IgD-negative memory B cell (primary cell): ENCODE measurements at regions not wholly inside any gene's neighbourhood (a gene's known extent, or its start where the extent isn't known, plus 50 kb on each side); places are given as distances from the start of the nearest gene placed in this dataset.

ENCODE experiments used
- H3K27ac Mint-ChIP-seq, 3 donors: one replicate each; pipeline ENCODE4 v1.8.0; 2020 to 2022; ENCODE audit warnings: mild to moderate bottlenecking in 3 of 3, mixed read lengths in 3 of 3, moderate library complexity in 1 of 3
- H3K27me3 Mint-ChIP-seq: one replicate; pipeline ENCODE4 v1.8.0; 2021; ENCODE audit warnings: mixed read lengths
- H3K36me3 Mint-ChIP-seq: one replicate; pipeline ENCODE4 v1.8.0; 2020; ENCODE audit warnings: mild to moderate bottlenecking, mixed read lengths
- H3K4me1 Mint-ChIP-seq, 3 donors: one replicate each; pipeline ENCODE4 v1.8.0; 2020 to 2022; ENCODE audit warnings: mixed read lengths in 3 of 3, mild to moderate bottlenecking in 1 of 3
- H3K4me3 Mint-ChIP-seq, 4 donors: one replicate each; pipeline ENCODE4 v1.8.0; 2020 to 2022; ENCODE audit warnings: mild to moderate bottlenecking in 4 of 4, mixed read lengths in 4 of 4, moderate library complexity in 3 of 4
- H3K9me3 Mint-ChIP-seq, 3 donors: one replicate each; pipeline ENCODE4 v1.8.0; 2020 to 2021; ENCODE audit warnings: mixed read lengths in 3 of 3, mild to moderate bottlenecking in 1 of 3

- Mint-ChIP-seq H3K4me1 (no peaks in the 10 kb centered on the region), H3K27ac (no peak overlapping the region), H3K9me3 (no peaks in the 10 kb centered on the region), H3K27me3 (peaks cover 2% of the 10 kb centered on the region), H3K36me3 (no peaks in the 10 kb centered on the region), H3K4me3 (no peak overlapping the region)
These were observed 106.1 kb upstream of the PAK3 start for GRCh38 chrX:110989869-110990268.

GRCh38 chrX:110989447-110989846 is 106.5 kb upstream of the PAK3 start:
- Mint-ChIP-seq H3K4me1 (no peaks in the 10 kb centered on the region), H3K9me3 (no peaks in the 10 kb centered on the region), H3K36me3 (no peaks in the 10 kb centered on the region), H3K4me3 (no peak overlapping the region), H3K27me3 (peaks cover 2% of the 10 kb centered on the region), H3K27ac (no peak overlapping the region)

- H3K36me3 Mint-ChIP-seq, result no peaks in the 10 kb centered on the region
- no peaks in the 10 kb centered on the region for H3K4me1 Mint-ChIP-seq
- no peak overlapping the region for H3K4me3 Mint-ChIP-seq
- no peaks in the 10 kb centered on the region for H3K9me3 Mint-ChIP-seq
- peaks cover 2% of the 10 kb centered on the region for H3K27me3 Mint-ChIP-seq
- no peak overlapping the region for H3K27ac Mint-ChIP-seq
These were observed 108.7 kb upstream of the PAK3 start for GRCh38 chrX:110987292-110987691.

GRCh38 chrX:110985470-110985869 is 110.5 kb upstream of the PAK3 start:
- Mint-ChIP-seq H3K4me1 (no peaks in the 10 kb centered on the region), H3K27me3 (peaks cover 2% of the 10 kb centered on the region), H3K4me3 (no peak overlapping the region), H3K9me3 (no peaks in the 10 kb centered on the region), H3K36me3 (no peaks in the 10 kb centered on the region), H3K27ac (no peak overlapping the region)

- Mint-ChIP-seq H3K27ac (no peak overlapping the region), H3K4me3 (no peak overlapping the region), H3K4me1 (no peaks in the 10 kb centered on the region), H3K36me3 (no peaks in the 10 kb centered on the region), H3K27me3 (peaks cover 2% of the 10 kb centered on the region), H3K9me3 (no peaks in the 10 kb centered on the region)
These were observed 113.0 kb upstream of the PAK3 start for GRCh38 chrX:110983024-110983423.

- Mint-ChIP-seq H3K9me3 (no peaks in the 10 kb centered on the region), H3K4me1 (no peaks in the 10 kb centered on the region), H3K27ac (no peak overlapping the region), H3K36me3 (peaks cover 1% of the 10 kb centered on the region), H3K4me3 (no peak overlapping the region), H3K27me3 (peaks cover 3% of the 10 kb centered on the region)
These were observed 129.2 kb upstream of the PAK3 start for GRCh38 chrX:110966839-110967238.

GRCh38 chrX:110966091-110966454 is 129.9 kb upstream of the PAK3 start:
- Mint-ChIP-seq H3K4me1 (no peaks in the 10 kb centered on the region), H3K36me3 (peaks cover 1% of the 10 kb centered on the region), H3K9me3 (no peaks in the 10 kb centered on the region), H3K4me3 (no peak overlapping the region), H3K27ac (no peak overlapping the region), H3K27me3 (peaks cover 3% of the 10 kb centered on the region)

GRCh38 chrX:110965409-110966090 is 130.4 kb upstream of the PAK3 start:
- Mint-ChIP-seq H3K9me3 (no peaks in the 10 kb centered on the region), H3K27me3 (peaks cover 3% of the 10 kb centered on the region), H3K36me3 (peaks cover 1% of the 10 kb centered on the region), H3K4me3 (no peak overlapping the region), H3K4me1 (no peaks in the 10 kb centered on the region), H3K27ac (no peak overlapping the region)

- Mint-ChIP-seq H3K27ac (no peak overlapping the region), H3K4me3 (no peak overlapping the region), H3K4me1 (no peaks in the 10 kb centered on the region), H3K9me3 (no peaks in the 10 kb centered on the region), H3K27me3 (no peaks in the 10 kb centered on the region), H3K36me3 (peaks cover 1% of the 10 kb centered on the region)
These were observed 131.2 kb upstream of the PAK3 start for GRCh38 chrX:110964786-110965185.

- H3K36me3 Mint-ChIP-seq, result no peaks in the 10 kb centered on the region
- peaks cover 0 to under 1% (median 0%) of the 10 kb centered on the region in 3 donors for H3K9me3 Mint-ChIP-seq
- no peak overlapping the region for H3K4me3 Mint-ChIP-seq
- H3K27ac Mint-ChIP-seq, result no peak overlapping the region
- no peaks in the 10 kb centered on the region for H3K27me3 Mint-ChIP-seq
- H3K4me1 Mint-ChIP-seq, result no peaks in the 10 kb centered on the region
These were observed 133.5 kb upstream of the PAK3 start for GRCh38 chrX:110962451-110962850.

- no peaks in the 10 kb centered on the region for H3K4me1 Mint-ChIP-seq
- H3K27me3 Mint-ChIP-seq, result no peaks in the 10 kb centered on the region
- H3K27ac Mint-ChIP-seq, result no peak overlapping the region
- H3K4me3 Mint-ChIP-seq, result no peak overlapping the region
- peaks cover 0 to 1% (median 0%) of the 10 kb centered on the region in 3 donors for H3K9me3 Mint-ChIP-seq
- H3K36me3 Mint-ChIP-seq, result no peaks in the 10 kb centered on the region
These were observed 140.3 kb upstream of the PAK3 start for GRCh38 chrX:110955706-110956105.

- Mint-ChIP-seq H3K36me3 (no peaks in the 10 kb centered on the region), H3K4me3 (no peak overlapping the region), H3K9me3 (peaks cover 0 to 1% (median 0%) of the 10 kb centered on the region in 3 donors), H3K27ac (no peak overlapping the region), H3K27me3 (no peaks in the 10 kb centered on the region), H3K4me1 (no peaks in the 10 kb centered on the region)
These were observed 141.4 kb upstream of the PAK3 start for GRCh38 chrX:110954428-110955100.

- Mint-ChIP-seq H3K36me3 (no peaks in the 10 kb centered on the region), H3K27me3 (no peaks in the 10 kb centered on the region), H3K27ac (no peak overlapping the region), H3K9me3 (peaks cover 0 to 3% (median 0%) of the 10 kb centered on the region in 3 donors), H3K4me1 (no peaks in the 10 kb centered on the region), H3K4me3 (no peak overlapping the region)
These were observed 144.3 kb upstream of the PAK3 start for GRCh38 chrX:110951472-110952269.

- Mint-ChIP-seq H3K36me3 (no peaks in the 10 kb centered on the region), H3K9me3 (peaks cover 0 to 3% (median 0%) of the 10 kb centered on the region in 3 donors), H3K27ac (no peak overlapping the region), H3K4me1 (no peaks in the 10 kb centered on the region), H3K4me3 (no peak overlapping the region), H3K27me3 (peaks cover 9% of the 10 kb centered on the region)
These were observed 149.4 kb upstream of the CHRDL1 start for GRCh38 chrX:110944751-110945675.

GRCh38 chrX:110944311-110944750 is 148.7 kb upstream of the CHRDL1 start:
- H3K27me3 Mint-ChIP-seq, result peaks cover 10% of the 10 kb centered on the region
- H3K4me3 Mint-ChIP-seq, result no peak overlapping the region

More at GRCh38 chrX:110944311-110944750, 148.7 kb upstream of the CHRDL1 start:
- Mint-ChIP-seq H3K36me3 (no peaks in the 10 kb centered on the region), H3K27ac (no peak overlapping the region), H3K9me3 (peaks cover 0 to 1% (median 0%) of the 10 kb centered on the region in 3 donors), H3K4me1 (no peaks in the 10 kb centered on the region)
